Fibroblast of mammary gland (primary cell): ENCODE measurements at regions not wholly inside any gene's neighbourhood (a gene's known extent, or its start where the extent isn't known, plus 50 kb on each side); places are given as distances from the start of the nearest gene placed in this dataset.
A peak's percentile ranks its signal among the peaks of the same experiment; 100 is the strongest.

Experiments used
- DNase-seq: peaks from one replicate; pipeline ENCODE4 v3.0.0-alpha.2; 2010; ENCODE audit warnings: low read depth
- H3K4me3 ChIP-seq: 2 replicates; pipeline ENCODE4 v1.5.1; 2011; ENCODE audit warnings: low read depth, mild to moderate bottlenecking, low read length, moderate library complexity; ENCODE audit not compliant: control insufficient read depth
- CTCF ChIP-seq: conservative IDR thresholded peaks from 2 replicates; pipeline ENCODE4 v1.5.1; 2011; ENCODE audit warnings: low read depth, low read length, inconsistent platforms; ENCODE audit not compliant: control insufficient read depth, insufficient read depth

DNA sequence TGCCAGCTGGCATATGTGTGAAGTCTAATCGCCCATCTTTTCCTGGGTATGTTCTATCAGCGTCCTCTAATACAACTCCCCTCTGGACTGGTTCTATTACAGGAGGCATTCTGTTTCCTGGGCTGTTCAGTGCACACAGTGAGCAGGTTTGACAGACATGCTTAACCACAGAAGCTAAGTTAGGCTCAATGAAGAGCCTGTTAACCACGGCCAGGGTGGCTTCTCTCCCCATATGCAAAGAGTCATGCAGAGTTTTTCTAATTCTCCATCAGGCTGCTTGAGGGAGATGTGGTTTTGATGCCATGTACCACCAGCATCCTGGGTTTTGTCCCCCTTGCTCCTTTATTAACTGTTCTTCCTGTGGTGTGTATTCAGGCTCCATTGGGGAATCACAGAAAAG is 57.2 kb upstream of the ALOX12 start:
- H3K4me3 ChIP-seq: no peak overlapping the region
- TF ChIP-seq CTCF: no peak
- DNase-seq: no peak

- TF ChIP-seq CTCF: no peak
- peak; percentile 51 for DNase-seq
- peak overlapping the region; percentile 45 for H3K4me3 ChIP-seq
These were observed 55.6 kb upstream of the ALOX12 start for GRCh38 chr17:6940186-6940649.

DNA sequence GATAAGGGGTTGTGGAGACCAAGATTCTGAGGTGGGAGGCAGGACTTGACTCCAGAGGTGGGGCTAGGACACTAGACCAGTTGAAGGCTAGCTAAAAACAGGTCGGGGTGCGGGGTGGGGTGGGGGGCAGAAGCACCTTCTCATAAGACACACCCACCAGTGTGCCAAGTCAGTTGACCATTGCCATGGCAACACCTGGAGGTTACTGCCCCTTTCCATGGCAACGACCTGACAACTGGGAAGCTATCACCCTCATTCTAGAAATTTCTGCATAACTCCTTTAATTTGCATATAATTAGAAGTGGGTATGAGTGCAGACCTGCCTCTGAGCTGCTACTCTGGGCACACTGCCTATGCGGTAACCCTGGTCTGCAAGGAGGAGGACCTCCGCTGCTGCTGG is 53.9 kb upstream of the ALOX12 start:
- no peak for DNase-seq
- H3K4me3 ChIP-seq: no peak overlapping the region
- TF ChIP-seq CTCF: no peak

DNA sequence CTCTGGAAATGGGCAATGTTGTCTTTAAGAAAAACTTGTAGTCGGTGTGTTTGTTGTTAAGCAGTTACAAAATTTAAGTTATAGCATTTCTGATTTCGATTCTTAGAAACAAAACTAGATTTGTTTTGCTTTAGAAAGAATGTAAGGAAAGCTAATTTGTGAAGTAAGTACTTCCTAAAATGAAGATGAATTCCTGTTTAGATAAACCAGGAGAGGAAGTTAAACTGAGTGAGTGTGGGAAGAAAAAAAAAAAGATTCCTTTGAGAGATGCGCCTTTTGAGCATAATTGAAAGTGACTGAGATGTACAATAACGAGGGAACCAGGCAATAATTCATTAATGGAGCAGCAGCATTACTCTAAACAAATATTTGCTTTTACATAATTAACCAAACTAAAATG is 52.4 kb upstream of the ALOX12 start:
- H3K4me3 ChIP-seq: no peak overlapping the region
- TF ChIP-seq CTCF: no peak
- no peak for DNase-seq
